ENCODE measurements at regions not wholly inside any gene's neighbourhood (a gene's known extent, or its start where the extent isn't known, plus 50 kb on each side); places are given as distances from the start of the nearest gene placed in this dataset.

DNA sequence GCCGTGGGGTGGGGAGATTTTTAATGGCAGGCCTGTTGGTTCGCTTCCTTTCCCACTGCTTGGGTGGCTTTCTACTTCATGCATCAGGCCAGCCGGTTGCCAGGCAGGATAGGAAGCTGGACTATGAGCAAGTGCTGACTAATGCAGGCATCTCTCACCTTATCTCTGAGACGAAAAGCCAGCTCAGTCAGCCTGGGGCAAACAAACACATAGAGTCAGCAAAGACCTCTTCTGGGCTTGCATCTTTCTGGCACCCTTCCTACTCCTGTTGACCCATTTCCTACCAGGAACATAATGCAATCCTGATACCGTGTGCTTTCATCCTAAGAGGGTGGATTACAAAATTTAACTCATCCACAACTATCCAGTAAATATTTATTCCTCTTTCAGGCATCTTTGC, 416.6 kb upstream of the MEX3C start:
- TF ChIP-seq, protein P1, sequence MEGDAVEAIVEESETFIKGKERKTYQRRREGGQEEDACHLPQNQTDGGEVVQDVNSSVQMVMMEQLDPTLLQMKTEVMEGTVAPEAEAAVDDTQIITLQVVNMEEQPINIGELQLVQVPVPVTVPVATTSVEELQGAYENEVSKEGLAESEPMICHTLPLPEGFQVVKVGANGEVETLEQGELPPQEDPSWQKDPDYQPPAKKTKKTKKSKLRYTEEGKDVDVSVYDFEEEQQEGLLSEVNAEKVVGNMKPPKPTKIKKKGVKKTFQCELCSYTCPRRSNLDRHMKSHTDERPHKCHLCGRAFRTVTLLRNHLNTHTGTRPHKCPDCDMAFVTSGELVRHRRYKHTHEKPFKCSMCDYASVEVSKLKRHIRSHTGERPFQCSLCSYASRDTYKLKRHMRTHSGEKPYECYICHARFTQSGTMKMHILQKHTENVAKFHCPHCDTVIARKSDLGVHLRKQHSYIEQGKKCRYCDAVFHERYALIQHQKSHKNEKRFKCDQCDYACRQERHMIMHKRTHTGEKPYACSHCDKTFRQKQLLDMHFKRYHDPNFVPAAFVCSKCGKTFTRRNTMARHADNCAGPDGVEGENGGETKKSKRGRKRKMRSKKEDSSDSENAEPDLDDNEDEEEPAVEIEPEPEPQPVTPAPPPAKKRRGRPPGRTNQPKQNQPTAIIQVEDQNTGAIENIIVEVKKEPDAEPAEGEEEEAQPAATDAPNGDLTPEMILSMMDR (IDR thresholded peaks at IDR 0.05; ENCODE audit: borderline replicate concordance, extremely low read depth, low read length, poor library complexity, severe bottlenecking): no peak
- TF ChIP-seq EZH2 (IDR thresholded peaks at IDR 0.05; ENCODE audit: borderline replicate concordance, low read depth, low read length, severe bottlenecking): no peak
